LHCN-M2 (cell line): ENCODE measurements at regions not wholly inside any gene's neighbourhood (a gene's known extent, or its start where the extent isn't known, plus 50 kb on each side); places are given as distances from the start of the nearest gene placed in this dataset.

Experiments used
- DNase-seq: peaks from one replicate; pipeline ENCODE4 v3.0.0-alpha.2; 2012; ENCODE audit warnings: low read depth

DNA sequence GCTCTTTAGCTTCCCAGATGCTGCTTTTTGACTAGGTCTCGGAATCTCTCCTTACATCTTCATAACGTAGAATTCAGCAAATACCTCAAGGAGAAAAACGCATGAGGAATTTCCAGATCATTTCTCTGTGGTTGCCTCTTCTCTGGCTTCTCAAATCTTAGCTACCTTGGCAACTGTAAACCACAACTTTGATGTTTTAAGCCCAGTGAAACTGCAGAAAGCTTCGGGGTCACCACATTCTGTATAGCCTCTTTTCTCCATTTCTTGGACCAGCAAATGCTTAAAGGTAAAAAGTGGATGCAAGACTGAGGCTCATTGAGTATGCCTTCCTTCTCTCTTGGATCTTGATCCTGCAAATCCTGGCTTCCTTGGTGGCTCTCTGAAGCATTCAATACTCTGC lies 125.5 kb upstream of the FBXL4 start:
- DNase-seq, result no peak

GRCh38 chr6:99066044-99066443 lies 118.3 kb upstream of the FBXL4 start:
- no peak for DNase-seq

GRCh38 chr6:99064834-99065233 lies 117.1 kb upstream of the FBXL4 start:
- DNase-seq, result no peak

GRCh38 chr6:99036672-99037071 lies 88.9 kb upstream of the FBXL4 start:
- DNase-seq, result no peak

DNA sequence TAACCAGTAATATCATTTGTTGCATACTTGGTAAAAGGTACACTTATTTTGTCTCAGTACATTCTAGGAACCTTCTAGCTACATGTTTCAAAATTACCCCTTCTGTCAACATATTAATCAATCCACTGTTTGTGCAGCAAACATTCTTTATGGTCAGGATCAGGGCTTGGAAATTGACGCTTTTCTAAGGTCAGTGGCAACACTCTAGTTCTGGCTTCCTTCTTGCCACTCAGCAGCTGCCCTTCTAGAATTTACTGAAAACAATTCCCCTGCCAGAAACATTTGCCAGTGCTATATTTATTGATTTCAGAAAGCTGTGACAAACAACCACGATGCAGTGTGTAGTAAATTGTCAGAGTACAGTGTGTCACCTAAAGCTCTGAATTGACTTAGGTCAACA lies 84.7 kb upstream of the FBXL4 start:
- DNase-seq, result no peak

GRCh38 chr6:99031957-99032356 lies 84.2 kb upstream of the FBXL4 start:
- DNase-seq, result no peak

- no peak for DNase-seq
Measured at GRCh38 chr6:99030915-99031314, 83.2 kb upstream of the FBXL4 start.

- peak; percentile 22 for DNase-seq
Measured at GRCh38 chr6:99026135-99026534, 78.4 kb upstream of the FBXL4 start.

DNA sequence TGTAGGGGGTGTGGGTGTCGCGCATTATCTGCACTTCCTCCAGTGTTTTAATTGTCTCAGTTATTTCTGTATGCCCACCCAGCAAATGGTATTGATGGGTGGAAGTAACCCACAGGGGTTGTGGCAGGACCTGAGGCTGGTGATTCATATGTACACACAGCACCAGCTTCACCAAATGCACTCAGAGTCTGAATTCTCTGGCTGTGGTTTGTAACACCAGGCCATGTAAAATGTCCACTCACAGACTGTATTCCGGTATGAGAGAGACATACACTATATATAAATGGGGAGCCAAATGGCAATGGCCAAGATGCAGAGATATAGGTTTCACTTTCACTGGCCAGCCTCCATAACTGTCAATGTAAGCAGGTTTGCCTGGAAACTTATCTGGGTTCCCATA lies 76.3 kb upstream of the FBXL4 start:
- DNase-seq, result no peak

GRCh38 chr6:99022039-99022609 lies 74.4 kb upstream of the FBXL4 start:
- DNase-seq, result no peak

DNA sequence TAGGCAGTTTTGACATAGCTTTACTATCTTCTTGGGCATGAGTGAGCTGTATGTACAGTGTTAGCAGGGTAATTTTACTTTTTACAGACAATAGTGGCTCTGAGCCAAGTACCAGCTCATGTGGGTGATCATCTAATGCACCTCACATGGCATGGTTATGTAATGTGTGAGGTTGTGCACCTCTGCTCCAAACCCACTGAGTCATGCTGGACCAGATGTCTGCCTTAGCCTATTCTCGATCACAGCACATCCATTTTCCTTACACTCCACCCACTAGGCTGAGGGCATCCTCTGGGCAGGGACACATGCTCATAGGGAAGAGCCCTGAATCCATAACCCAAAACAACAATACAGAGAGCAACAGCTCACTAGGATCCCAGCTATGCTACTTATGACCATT lies 71.6 kb upstream of the FBXL4 start:
- peak; percentile 55 for DNase-seq

GRCh38 chr6:99017150-99017549 lies 69.4 kb upstream of the FBXL4 start:
- no peak for DNase-seq

DNA sequence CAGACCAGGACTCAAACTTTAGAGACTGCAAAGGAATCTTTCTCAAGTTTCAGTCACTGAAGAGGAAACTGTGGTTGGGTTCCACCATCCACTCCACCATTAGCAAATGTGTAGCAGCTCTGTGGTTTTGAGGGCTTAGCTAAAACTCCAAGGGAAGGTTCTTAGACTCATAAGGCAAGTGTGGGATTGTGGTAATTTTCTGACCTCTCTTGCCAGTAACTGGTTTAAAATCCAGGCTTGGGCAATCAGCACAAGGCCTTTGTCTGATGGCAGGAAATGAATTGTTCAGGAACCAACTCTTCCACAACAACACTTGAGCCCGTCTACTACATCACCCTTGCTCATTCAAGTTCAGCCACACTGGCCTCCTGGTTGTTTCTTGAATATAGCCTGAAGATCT lies 68.6 kb upstream of the FBXL4 start:
- peak; percentile 82 for DNase-seq

DNA sequence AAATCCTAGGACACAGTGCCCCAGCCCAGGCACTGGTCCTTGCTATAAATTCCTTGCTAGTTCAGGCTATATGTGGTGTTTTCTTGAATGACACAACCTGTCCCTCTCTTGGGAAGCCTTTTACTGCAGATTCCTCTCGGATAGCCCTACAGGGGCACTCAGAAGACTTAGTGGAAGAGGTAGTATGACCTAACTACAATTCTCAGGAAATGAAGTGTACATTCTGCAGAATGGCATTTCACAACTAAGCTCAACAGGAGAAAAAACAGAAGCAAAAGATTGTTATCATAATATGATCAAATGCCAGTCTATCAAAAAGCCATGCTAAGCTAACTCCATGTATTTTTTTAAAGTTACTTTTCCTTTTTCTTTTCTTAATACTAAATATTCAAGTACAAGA lies 66.3 kb upstream of the FBXL4 start:
- peak; percentile 6 for DNase-seq

GRCh38 chr6:99013661-99014060 lies 65.9 kb upstream of the FBXL4 start:
- no peak for DNase-seq

DNA sequence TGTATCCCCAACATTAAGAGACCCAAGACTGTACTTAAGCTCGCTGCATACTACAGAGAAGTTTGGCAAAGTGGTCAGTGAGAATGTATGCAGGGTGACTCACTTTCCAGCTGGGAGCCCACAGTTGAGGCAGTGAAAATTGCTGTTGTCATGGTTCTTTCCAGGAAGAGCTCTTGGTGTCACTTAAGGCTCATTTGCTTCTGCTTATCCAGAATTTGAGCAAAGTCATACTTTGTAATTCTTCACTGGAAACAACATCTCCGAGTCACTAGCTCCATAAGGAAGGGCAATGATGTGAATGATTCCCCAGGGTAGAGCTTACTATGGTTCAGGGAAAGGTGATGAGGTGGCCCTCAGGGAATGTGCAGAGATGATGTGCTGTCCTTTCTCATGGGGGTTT lies 65.4 kb upstream of the FBXL4 start:
- peak; percentile 79 for DNase-seq

DNA sequence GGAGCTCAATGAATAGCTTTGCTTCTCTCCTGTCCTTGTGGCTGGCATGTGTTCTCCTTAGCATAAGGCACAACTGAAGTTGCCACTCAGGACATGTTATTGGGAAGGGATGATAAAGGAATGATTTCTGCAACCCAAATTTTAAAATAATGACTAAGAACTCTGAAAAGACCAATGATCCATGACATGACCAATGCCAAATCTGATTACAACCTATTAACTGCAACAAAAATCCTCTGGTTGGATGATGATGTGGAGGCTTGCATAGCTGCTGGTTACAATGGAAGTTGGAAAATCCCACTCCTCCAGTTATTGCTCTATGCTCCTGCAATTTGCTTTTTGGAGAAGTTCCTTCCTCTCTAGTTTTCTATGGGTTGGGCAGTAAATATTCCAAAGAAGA lies 63.4 kb upstream of the FBXL4 start:
- no peak for DNase-seq

- DNase-seq, result no peak
Measured at GRCh38 chr6:99002831-99003230, 55.1 kb upstream of the FBXL4 start.

- DNase-seq, result no peak
Measured at GRCh38 chr6:98998103-98998502, 50.4 kb upstream of the FBXL4 start.
